Vagina (tissue), 2 donors: ENCODE measurements at regions not wholly inside any gene's neighbourhood (a gene's known extent, or its start where the extent isn't known, plus 50 kb on each side); places are given as distances from the start of the nearest gene placed in this dataset.

ENCODE experiments used
- POLR2A ChIP-seq, 2 donors: fragments of 450-650 bp; IDR thresholded peaks; one replicate each; pipeline ENCODE4 v1.6.1; 2017; ENCODE audit warnings: antibody characterized with exemption in 2 of 2, mild to moderate bottlenecking in 2 of 2, moderate library complexity in 2 of 2
- POLR2AphosphoS5 ChIP-seq, 2 donors: sonication (generic); formaldehyde crosslinking; IDR thresholded peaks; one replicate each; pipeline ENCODE4 v1.9.0; 2017; ENCODE audit warnings: antibody characterized with exemption in 2 of 2, mild to moderate bottlenecking in 2 of 2, low read depth in 1 of 2; ENCODE audit not compliant: insufficient read depth in 1 of 2
- TF ChIP-seq, protein P1 (sequence below), 3 experiments: fragments of 450-650 bp in 2 of 3; fragments of 200-600 bp in 1 of 3; sonication (generic) in 1 of 3; IDR thresholded peaks; one replicate each; pipeline ENCODE4 v1.5.1; 2017 to 2019; ENCODE audit warnings: antibody characterized with exemption in 3 of 3, mild to moderate bottlenecking in 2 of 3, moderate library complexity in 2 of 3

- TF ChIP-seq, protein P1, sequence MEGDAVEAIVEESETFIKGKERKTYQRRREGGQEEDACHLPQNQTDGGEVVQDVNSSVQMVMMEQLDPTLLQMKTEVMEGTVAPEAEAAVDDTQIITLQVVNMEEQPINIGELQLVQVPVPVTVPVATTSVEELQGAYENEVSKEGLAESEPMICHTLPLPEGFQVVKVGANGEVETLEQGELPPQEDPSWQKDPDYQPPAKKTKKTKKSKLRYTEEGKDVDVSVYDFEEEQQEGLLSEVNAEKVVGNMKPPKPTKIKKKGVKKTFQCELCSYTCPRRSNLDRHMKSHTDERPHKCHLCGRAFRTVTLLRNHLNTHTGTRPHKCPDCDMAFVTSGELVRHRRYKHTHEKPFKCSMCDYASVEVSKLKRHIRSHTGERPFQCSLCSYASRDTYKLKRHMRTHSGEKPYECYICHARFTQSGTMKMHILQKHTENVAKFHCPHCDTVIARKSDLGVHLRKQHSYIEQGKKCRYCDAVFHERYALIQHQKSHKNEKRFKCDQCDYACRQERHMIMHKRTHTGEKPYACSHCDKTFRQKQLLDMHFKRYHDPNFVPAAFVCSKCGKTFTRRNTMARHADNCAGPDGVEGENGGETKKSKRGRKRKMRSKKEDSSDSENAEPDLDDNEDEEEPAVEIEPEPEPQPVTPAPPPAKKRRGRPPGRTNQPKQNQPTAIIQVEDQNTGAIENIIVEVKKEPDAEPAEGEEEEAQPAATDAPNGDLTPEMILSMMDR (IDR thresholded peaks at IDR 0.05), result no peak
- TF ChIP-seq POLR2A (IDR thresholded peaks at IDR 0.05) (no peak), POLR2AphosphoS5 (IDR thresholded peaks at IDR 0.05; ENCODE audit: insufficient read depth in 1 of 2, low read depth in 1 of 2) (no peak)
Measured at GRCh38 chr12:24364921-24365320, 415.5 kb upstream of the SOX5 start.
